Limb (tissue), 2 donors: ENCODE measurements at regions not wholly inside any gene's neighbourhood (a gene's known extent, or its start where the extent isn't known, plus 50 kb on each side); places are given as distances from the start of the nearest gene placed in this dataset.
"Not testable (repeated sequence)": the region's sequence is repeated elsewhere in the genome, so short reads cannot be mapped to it uniquely, and the experiment has no call there.

ENCODE experiments used
- DNase-seq, 2 donors: peaks; one replicate each; pipeline ENCODE4 v3.0.0-alpha.2; 2016; ENCODE audit errors: extremely low spot score in 2 of 2

- DNase-seq, result no peak
Observed at GRCh38 chr18:1270081-1270480, 365.4 kb downstream of the ADCYAP1 start.

DNA sequence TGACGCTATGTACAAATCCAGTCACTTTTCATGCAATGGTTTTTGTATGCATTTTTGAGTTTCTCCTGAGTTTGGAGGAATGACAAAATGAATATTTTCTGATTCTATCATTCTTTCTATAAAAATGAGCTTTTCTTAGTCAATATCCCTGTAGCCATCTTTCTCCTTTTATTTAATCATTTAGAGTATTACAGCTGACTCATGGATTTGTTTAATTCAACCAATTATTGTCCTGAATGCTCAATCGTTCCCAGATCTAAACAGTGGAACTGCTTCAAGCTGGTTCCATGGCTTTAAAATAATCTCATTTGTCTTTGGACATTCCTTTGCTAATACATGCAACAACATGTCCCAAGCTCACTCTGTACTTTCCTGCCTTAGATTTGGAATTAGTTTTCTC, 368.8 kb downstream of the ADCYAP1 start:
- DNase-seq, result no peak

DNA sequence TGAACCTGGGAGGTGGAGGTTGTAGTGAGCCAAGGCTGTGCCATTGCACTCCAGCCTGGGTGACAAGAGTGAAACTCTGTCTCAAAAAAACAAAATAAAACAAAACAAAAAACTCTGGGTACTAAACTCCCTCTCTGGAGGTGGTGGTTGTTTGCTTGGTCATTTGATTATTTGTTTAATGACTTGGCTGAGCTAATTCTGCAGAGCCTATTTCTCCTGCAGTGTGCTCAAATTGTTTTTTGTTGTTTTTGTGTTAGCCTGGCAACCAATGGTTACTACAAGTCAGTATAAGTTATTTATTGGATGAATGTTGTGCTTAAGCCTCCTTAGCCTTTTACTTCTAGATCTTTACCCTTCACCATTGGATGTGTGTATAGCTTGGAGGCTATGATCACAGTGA, 387.5 kb downstream of the ADCYAP1 start:
- DNase-seq, result no peak

DNA sequence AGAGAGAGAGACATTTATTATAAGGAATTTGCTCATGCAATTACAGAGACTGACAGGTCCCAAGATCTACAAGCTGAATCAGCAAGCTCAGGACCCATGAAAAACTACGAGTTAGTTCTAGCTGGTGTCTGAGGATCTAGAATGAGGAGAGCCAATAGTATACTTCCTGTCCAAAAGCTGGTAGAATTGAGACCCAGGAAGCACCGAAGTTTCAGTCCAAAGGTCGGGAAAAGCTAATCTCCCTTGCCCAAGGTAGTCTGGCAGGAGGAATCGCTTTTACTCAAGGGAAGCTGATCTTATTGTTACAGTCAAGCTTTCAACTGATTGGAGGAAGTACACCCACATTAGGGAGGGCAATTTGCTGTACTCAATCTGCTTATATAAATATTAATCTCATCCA, 389.6 kb downstream of the ADCYAP1 start:
- DNase-seq, result no peak

DNA sequence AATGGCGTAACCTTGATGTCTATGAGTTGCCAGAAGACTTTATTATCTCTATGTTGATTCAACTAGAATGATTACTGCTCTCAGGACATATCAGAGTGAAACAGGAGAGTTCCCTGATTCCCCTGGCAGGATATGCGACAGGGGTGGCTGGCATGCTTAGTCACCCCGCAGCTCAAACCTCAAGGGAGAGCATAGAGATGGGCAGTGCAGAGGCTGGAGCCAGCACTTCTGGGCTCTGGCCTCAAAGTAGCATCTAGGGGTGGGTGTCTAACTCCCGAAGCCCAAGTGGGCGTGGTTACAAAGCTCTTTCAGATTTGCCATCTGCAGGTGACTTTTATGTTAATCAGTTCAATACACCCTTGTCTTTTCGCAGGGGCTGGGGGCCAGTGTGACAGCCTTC, 391.6 kb downstream of the ADCYAP1 start:
- DNase-seq, result no peak

DNA sequence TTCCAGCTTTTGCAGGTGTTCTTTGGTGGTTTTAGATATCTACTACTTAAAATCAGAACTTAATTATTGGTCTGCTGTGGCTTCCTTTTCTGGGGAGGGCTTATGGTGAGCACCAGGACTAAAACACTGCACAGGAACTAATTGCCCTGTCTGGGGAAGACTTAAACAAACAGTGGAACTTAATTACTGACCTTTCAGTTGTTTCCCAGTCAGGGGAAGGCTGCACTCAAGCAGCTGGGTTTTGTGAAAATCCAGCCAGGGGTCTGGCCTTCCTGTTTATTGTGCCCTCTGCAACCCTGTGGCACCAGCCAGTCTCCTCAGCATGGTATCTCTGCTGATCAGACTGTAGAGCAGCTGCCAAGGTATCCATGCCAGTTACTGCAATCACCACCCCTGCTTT, 398.2 kb downstream of the ADCYAP1 start:
- no peak for DNase-seq

- no peak for DNase-seq
Observed at GRCh38 chr18:1304392-1304992, 399.8 kb downstream of the ADCYAP1 start.

DNA sequence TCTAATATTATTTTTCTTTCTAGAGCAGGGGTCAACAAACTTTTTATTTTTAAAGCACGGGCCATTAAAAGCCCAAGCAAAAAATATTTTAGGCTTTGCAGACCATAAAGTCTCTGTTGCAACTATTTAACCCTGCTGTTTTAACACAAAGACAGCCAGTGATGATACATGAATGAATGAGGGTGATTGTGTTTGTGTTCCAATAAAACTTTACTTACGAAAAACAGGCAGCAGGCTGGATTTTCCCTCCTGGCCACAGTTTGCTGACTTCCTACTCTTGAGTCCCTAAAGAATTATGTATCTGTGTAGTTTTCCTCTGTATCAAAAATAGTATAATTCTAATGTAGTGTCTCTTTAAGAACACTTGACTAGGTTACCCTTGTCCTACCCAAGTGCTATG, 402.0 kb downstream of the ADCYAP1 start:
- DNase-seq, result no peak

DNA sequence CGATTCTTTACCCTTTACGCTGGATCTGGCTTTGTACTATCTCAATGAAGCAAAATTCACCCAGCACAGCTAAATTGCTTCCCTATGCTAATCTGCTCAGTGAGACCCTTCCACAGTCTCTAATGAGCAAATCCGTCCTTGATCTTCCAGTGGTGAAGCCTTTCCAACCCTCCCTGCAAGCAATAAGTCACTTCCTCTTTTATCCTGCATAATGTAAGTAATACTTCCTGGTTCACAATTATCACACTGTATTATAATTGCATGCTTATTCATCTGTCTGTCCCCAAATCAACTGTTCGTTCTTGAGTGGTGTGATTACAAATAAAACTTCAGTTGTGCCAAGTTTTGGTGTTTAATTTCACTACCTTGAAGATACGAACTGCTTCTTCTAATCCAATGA, 404.0 kb downstream of the ADCYAP1 start:
- no peak for DNase-seq

DNA sequence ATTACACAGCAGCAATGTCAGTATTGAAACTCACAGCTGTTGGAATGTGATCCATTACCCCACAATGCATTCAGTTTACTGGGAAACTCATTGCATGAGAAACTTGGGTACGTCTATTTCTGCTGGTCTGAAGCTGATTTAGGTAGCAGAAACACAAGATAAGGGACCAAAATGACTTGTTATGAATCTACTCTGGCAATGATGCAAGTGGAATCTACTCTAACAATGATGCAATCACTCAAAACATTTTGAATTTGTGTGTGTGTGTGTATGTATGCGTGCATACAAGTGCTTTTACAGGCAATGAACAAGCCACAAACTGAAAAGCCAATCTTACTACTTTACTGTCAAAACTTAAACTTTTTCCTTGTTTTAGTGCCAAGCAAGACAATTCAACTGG, 406.7 kb downstream of the ADCYAP1 start:
- no peak for DNase-seq

DNA sequence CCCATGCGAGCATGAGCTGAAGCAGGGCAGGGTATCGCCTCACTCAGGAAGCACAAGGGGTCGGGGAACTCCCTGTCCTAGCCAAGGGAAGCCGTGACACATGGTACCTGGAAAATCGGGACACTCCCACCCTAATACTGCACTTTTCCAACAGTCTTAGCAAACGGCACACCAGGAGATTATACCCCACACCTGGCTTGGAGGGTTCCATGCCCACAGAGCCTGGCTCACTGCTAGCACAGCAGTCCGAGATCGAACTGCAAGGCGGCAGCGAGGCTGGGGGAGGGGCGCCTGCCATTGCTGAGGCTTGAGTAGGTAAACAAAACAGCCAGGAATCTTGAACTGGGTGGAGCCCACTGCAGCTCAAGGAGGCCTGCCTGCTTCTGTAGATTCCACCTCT, 430.7 kb downstream of the ADCYAP1 start:
- DNase-seq, result not testable (repeated sequence)

- peak in 1 of 2 donors; percentile 36 for DNase-seq
Observed at GRCh38 chr18:1350931-1351450, 446.3 kb downstream of the ADCYAP1 start.

GRCh38 chr18:1353025-1353424, 448.4 kb downstream of the ADCYAP1 start:
- no peak for DNase-seq

DNA sequence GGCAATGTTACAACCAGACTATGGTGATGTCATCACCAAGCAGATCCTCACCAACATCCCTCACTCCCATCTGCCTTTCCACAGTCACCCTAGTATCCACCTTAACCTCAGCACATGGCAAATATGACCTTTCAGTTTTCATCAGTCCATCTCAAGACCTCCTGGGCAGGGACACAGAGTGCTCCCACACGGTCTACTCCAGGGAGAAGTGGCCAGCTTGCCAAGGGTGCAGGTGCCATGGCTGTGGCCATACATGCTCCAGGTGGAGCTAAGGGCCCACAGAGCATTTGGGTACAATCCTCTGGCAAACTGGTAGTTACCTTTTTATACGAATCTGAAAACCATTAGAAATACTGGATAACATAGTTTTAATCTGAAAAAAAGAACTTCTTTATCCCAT, 453.1 kb downstream of the ADCYAP1 start:
- DNase-seq, result no peak

GRCh38 chr18:1361936-1362335, 457.3 kb downstream of the ADCYAP1 start:
- no peak for DNase-seq

GRCh38 chr18:1370552-1370951, 465.9 kb downstream of the ADCYAP1 start:
- no peak for DNase-seq

GRCh38 chr18:1371724-1372123, 467.1 kb downstream of the ADCYAP1 start:
- no peak for DNase-seq

GRCh38 chr18:1383465-1383864, 478.8 kb downstream of the ADCYAP1 start:
- no peak for DNase-seq

- not testable (repeated sequence) for DNase-seq
Observed at GRCh38 chr18:1388468-1388867, 483.8 kb downstream of the ADCYAP1 start.

DNA sequence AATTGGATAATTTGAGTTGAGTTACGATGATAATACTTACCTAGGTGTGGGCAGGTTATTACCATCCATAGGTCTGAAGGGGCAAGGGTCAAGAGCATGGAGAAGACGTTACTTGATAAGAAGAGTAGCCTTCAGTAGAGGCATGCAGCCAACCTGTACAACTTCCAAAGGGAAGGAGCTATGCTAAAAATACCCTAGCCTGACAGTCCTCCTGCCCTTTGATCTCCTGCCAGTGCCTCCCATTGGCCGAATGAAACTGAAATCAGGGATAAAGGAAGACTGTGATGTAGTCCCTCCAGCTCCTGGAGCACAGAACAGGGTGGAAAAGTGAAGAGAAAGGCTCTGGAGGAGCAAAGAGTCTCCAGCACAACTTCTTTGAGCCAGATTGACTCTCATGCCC, 487.4 kb downstream of the ADCYAP1 start:
- no peak for DNase-seq

GRCh38 chr18:1392865-1393734, 488.4 kb downstream of the ADCYAP1 start:
- no peak for DNase-seq

GRCh38 chr18:1393929-1394328, 489.3 kb downstream of the ADCYAP1 start:
- DNase-seq, result no peak

- DNase-seq, result no peak
Observed at GRCh38 chr18:1394426-1394825, 489.8 kb downstream of the ADCYAP1 start.
